Trophoblast cell (in vitro differentiated cells and primary cell): ENCODE measurements at regions not wholly inside any gene's neighbourhood (a gene's known extent, or its start where the extent isn't known, plus 50 kb on each side); places are given as distances from the start of the nearest gene placed in this dataset.

Experiments used
- DNase-seq, 2 donors: peaks; one replicate each; pipeline ENCODE4 v3.0.0-alpha.2; 2016
- H2AFZ ChIP-seq: 2 replicates; pipeline ENCODE4 v1.6.1; 2013; ENCODE audit warnings: low read length, moderate library complexity, mild to moderate bottlenecking; ENCODE audit not compliant: insufficient read depth, poor library complexity
- H2AK5ac ChIP-seq: 2 replicates; pipeline ENCODE4 v1.6.1; 2013; ENCODE audit warnings: mild to moderate bottlenecking, low read length
- H2BK120ac ChIP-seq: 2 replicates; pipeline ENCODE4 v1.6.1; 2013; ENCODE audit warnings: low read length, mild to moderate bottlenecking, moderate library complexity; ENCODE audit not compliant: insufficient read depth, poor library complexity
- H2BK12ac ChIP-seq: 2 replicates; pipeline ENCODE4 v1.6.1; 2013; ENCODE audit warnings: mild to moderate bottlenecking, low read length, moderate library complexity
- H2BK5ac ChIP-seq: 2 replicates; pipeline ENCODE4 v1.6.1; 2013; ENCODE audit warnings: low read length, low read depth, moderate library complexity, mild to moderate bottlenecking; ENCODE audit not compliant: poor library complexity
- H3K14ac ChIP-seq: 2 replicates; pipeline ENCODE4 v1.6.1; 2013; ENCODE audit warnings: mild to moderate bottlenecking, low read length
- H3K18ac ChIP-seq: 2 replicates; pipeline ENCODE4 v1.6.1; 2013; ENCODE audit warnings: mild to moderate bottlenecking, low read length
- H3K23ac ChIP-seq: 2 replicates; pipeline ENCODE4 v1.6.1; 2013; ENCODE audit warnings: low read length
- H3K27ac ChIP-seq: 2 replicates; pipeline ENCODE4 v1.5.1; 2013; ENCODE audit warnings: low read depth, mild to moderate bottlenecking, inconsistent platforms, low read length, moderate library complexity
- H3K27me3 ChIP-seq: 2 replicates; pipeline ENCODE4 v1.6.1; 2013; ENCODE audit warnings: inconsistent platforms, mild to moderate bottlenecking, low read length, moderate library complexity; ENCODE audit not compliant: insufficient read depth
- H3K36me3 ChIP-seq, 2 experiments: 1 replicate in 1 of 2; 2 replicates in 1 of 2; pipeline ENCODE4 v1.6.1; 2013; ENCODE audit warnings: low read length in 2 of 2, mild to moderate bottlenecking in 2 of 2, moderate library complexity in 1 of 2; ENCODE audit not compliant: insufficient read depth in 2 of 2, control insufficient read depth in 1 of 2
- H3K4ac ChIP-seq: 2 replicates; pipeline ENCODE4 v1.6.1; 2013; ENCODE audit warnings: low read depth, mild to moderate bottlenecking, low read length, moderate library complexity
- H3K4me1 ChIP-seq, 2 experiments: 1 replicate in 1 of 2; 2 replicates in 1 of 2; pipeline ENCODE4 v1.6.1; 2013; ENCODE audit warnings: low read length in 2 of 2, mild to moderate bottlenecking in 2 of 2, moderate library complexity in 1 of 2; ENCODE audit not compliant: insufficient read depth in 2 of 2, control insufficient read depth in 1 of 2
- H3K4me2 ChIP-seq: 2 replicates; pipeline ENCODE4 v1.6.1; 2013; ENCODE audit warnings: inconsistent platforms, mild to moderate bottlenecking, low read length, moderate library complexity
- H3K4me3 ChIP-seq: 2 replicates; pipeline ENCODE4 v1.5.1; 2013; ENCODE audit warnings: mild to moderate bottlenecking, low read depth, low read length, inconsistent platforms
- H3K79me1 ChIP-seq: one replicate; pipeline ENCODE4 v1.6.1; 2013; ENCODE audit warnings: low read length
- H3K79me2 ChIP-seq: 2 replicates; pipeline ENCODE4 v1.6.1; 2013; ENCODE audit warnings: low read length, mild to moderate bottlenecking; ENCODE audit not compliant: control insufficient read depth, insufficient read depth, poor library complexity
- H3K9ac ChIP-seq: 2 replicates; pipeline ENCODE4 v1.6.1; 2013; ENCODE audit warnings: mild to moderate bottlenecking, low read length
- H3K9me3 ChIP-seq: 2 replicates; pipeline ENCODE4 v1.6.1; 2013; ENCODE audit warnings: low read depth, mild to moderate bottlenecking, control low read depth, inconsistent platforms, low read length; ENCODE audit not compliant: insufficient read depth
- H4K12ac ChIP-seq: 2 replicates; pipeline ENCODE4 v1.6.1; 2013; ENCODE audit warnings: low read depth, mild to moderate bottlenecking, low read length, moderate library complexity
- H4K8ac ChIP-seq: 2 replicates; pipeline ENCODE4 v1.6.1; 2013; ENCODE audit warnings: low read depth, mild to moderate bottlenecking, low read length, moderate library complexity
- H4K91ac ChIP-seq: one replicate; pipeline ENCODE4 v1.6.1; 2013; ENCODE audit warnings: low read depth, mild to moderate bottlenecking, low read length, moderate library complexity
- WGBS: extraction: QIAGEN DNeasy Blood & Tissue Kit; methylation state at CpG from one replicate; pipeline ENCODE4 v1.1.7; 2013; ENCODE audit warnings: missing lambda C conversion rate; ENCODE audit not compliant: insufficient read length, insufficient coverage; ENCODE audit errors: extremely low coverage; 5-methylcytosine and 5-hydroxymethylcytosine counted together

- Histone ChIP-seq H2AFZ (no peak overlapping the region), H2BK120ac (no peak overlapping the region), H3K9me3 (no peaks in the 10 kb centered on the region), H3K4me1 (peaks cover 0 to 2% of the 10 kb centered on the region in 2 experiments), H2AK5ac (no peak overlapping the region), H3K23ac (no peak overlapping the region), H3K18ac (no peak overlapping the region), H3K27me3 (no peaks in the 10 kb centered on the region), H3K79me2 (no peaks in the 10 kb centered on the region), H2BK5ac (no peak overlapping the region), H4K8ac (no peak overlapping the region), H2BK12ac (no peak overlapping the region), H4K91ac (no peak overlapping the region), H3K14ac (no peak overlapping the region), H3K36me3 (no peaks in the 10 kb centered on the region), H3K4ac (no peak overlapping the region), H3K4me3 (no peak overlapping the region), H4K12ac (no peak overlapping the region), H3K27ac (no peak overlapping the region), H3K9ac (no peak overlapping the region), H3K79me1 (no peaks in the 10 kb centered on the region), H3K4me2 (no peak overlapping the region)
- no CpG with 5 or more reads among the region's 2 CpGs for WGBS
- DNase-seq, result no peak
Measured at GRCh38 chr18:41538751-41539150, 416.3 kb upstream of the PIK3C3 start.

DNA sequence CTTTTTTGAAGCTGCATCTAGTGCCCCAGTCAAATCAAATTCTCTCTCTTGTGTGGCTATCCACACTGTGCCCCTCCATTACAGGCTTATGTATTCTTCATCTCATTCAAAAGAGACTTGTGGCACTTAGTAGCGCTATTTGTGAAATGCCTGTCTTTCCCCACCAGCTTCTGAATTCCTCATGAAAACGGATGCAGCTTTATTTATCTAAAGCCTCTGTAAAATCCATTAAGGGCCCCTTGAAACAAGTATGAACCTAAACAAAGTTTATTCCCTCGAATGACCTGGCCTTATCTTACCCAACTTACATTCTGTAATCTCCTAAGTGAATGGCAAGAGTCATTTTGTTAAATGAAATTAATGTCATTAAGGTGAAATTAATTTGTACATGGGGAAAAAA lies 417.4 kb upstream of the PIK3C3 start:
- H3K79me2 ChIP-seq, result no peaks in the 10 kb centered on the region
- H3K23ac ChIP-seq, result no peak overlapping the region
- no peak overlapping the region for H4K8ac ChIP-seq
- no peaks in the 10 kb centered on the region for H3K36me3 ChIP-seq
- no peak overlapping the region for H3K18ac ChIP-seq
- no peak for DNase-seq
- H3K27ac ChIP-seq, result no peak overlapping the region
- H3K9me3 ChIP-seq, result no peaks in the 10 kb centered on the region
- no peak overlapping the region for H3K14ac ChIP-seq
- H4K91ac ChIP-seq, result no peak overlapping the region
- no peak overlapping the region for H2AK5ac ChIP-seq
- H4K12ac ChIP-seq, result no peak overlapping the region
- no peaks in the 10 kb centered on the region for H3K79me1 ChIP-seq
- H2BK120ac ChIP-seq, result no peak overlapping the region
- WGBS, result no CpG with 5 or more reads among the region's 3 CpGs
- no peak overlapping the region for H3K9ac ChIP-seq
- no peak overlapping the region for H3K4me3 ChIP-seq
- H2BK12ac ChIP-seq, result no peak overlapping the region
- H3K4ac ChIP-seq, result no peak overlapping the region
- H3K27me3 ChIP-seq, result no peaks in the 10 kb centered on the region
- H2BK5ac ChIP-seq, result no peak overlapping the region
- no peak overlapping the region for H2AFZ ChIP-seq
- no peak overlapping the region for H3K4me2 ChIP-seq
- peaks cover 0 to 2% of the 10 kb centered on the region in 2 experiments for H3K4me1 ChIP-seq

- DNase-seq, result peak in 1 of 2 donors; percentile 2
- Histone ChIP-seq H3K14ac (no peak overlapping the region), H3K27me3 (no peaks in the 10 kb centered on the region), H2BK120ac (no peak overlapping the region), H3K36me3 (no peaks in the 10 kb centered on the region), H3K79me2 (no peaks in the 10 kb centered on the region), H4K12ac (no peak overlapping the region), H3K23ac (no peak overlapping the region), H2AK5ac (no peak overlapping the region), H3K9ac (no peak overlapping the region), H3K9me3 (no peaks in the 10 kb centered on the region), H3K79me1 (no peaks in the 10 kb centered on the region), H3K4me1 (no peaks in the 10 kb centered on the region), H2AFZ (no peak overlapping the region), H4K91ac (no peak overlapping the region), H4K8ac (no peak overlapping the region), H3K4me2 (no peak overlapping the region), H3K4me3 (no peak overlapping the region), H3K4ac (no peak overlapping the region), H2BK12ac (no peak overlapping the region), H3K18ac (no peak overlapping the region), H3K27ac (no peak overlapping the region), H2BK5ac (no peak overlapping the region)
- WGBS, result no CpG with 5 or more reads among the region's 6 CpGs
Measured at GRCh38 chr18:41532344-41533086, 422.5 kb upstream of the PIK3C3 start.

DNA sequence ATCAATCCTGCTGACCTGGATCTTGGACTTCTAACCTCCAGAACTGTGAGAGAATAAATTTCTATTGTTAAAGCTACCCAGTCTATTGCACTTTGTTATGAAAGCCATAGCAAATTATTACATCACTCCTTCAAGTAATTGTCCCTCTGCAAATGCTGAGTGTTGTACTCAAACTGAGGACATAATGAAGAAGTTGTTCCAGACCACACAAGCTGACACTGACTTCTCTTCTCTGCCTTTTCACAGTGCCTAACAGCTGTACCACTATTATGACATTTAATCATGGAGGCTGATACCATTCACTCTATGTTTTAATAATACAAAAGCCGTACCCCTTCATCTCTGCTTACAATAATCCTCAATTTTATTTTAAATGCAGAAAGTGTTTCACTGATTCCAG lies 424.1 kb upstream of the PIK3C3 start:
- Histone ChIP-seq H2BK12ac (no peak overlapping the region), H3K79me2 (no peaks in the 10 kb centered on the region), H3K9ac (no peak overlapping the region), H2AFZ (no peak overlapping the region), H3K27me3 (no peaks in the 10 kb centered on the region), H3K4ac (no peak overlapping the region), H3K9me3 (no peaks in the 10 kb centered on the region), H3K4me3 (no peak overlapping the region), H3K36me3 (no peaks in the 10 kb centered on the region), H3K18ac (no peak overlapping the region), H4K8ac (no peak overlapping the region), H2BK120ac (no peak overlapping the region), H3K4me2 (no peak overlapping the region), H2BK5ac (no peak overlapping the region), H2AK5ac (no peak overlapping the region), H3K23ac (no peak overlapping the region), H3K4me1 (no peaks in the 10 kb centered on the region), H3K79me1 (no peaks in the 10 kb centered on the region), H4K91ac (no peak overlapping the region), H4K12ac (no peak overlapping the region), H3K14ac (no peak overlapping the region), H3K27ac (no peak overlapping the region)
- WGBS, result no CpG with 5 or more reads among the region's 1 CpG
- DNase-seq, result no peak
